ENCODE measurements at regions not wholly inside any gene's neighbourhood (a gene's known extent, or its start where the extent isn't known, plus 50 kb on each side); places are given as distances from the start of the nearest gene placed in this dataset.

DNA sequence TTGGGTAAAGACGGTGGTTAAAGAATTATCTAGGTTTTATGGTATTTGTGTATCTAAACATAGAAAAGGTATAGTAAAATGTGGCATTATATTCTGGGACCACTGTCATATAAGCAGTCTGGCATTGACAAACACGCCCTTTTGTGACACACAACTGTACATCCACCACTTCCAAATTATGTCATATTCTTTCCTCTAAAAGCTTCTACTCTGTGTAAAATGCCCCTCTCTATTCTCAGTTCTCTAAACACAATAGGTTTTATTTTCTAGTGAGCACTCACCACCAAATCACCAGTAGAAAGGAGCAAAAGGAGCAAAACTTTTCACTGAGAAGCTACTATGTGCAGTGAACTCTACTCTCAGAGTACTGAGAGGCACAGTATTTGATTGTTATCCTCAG is 88.1 kb upstream of the PIEZO2 start:
- Histone ChIP-seq H3K4me2 (ENCODE audit: low read length) (no peak overlapping the region), H3K9me3 (ENCODE audit: insufficient read depth, low read length) (no peaks in the 10 kb centered on the region), H3K36me3 (replicated peaks; ENCODE audit: low read depth, low read length) (no peaks in the 10 kb centered on the region)

DNA sequence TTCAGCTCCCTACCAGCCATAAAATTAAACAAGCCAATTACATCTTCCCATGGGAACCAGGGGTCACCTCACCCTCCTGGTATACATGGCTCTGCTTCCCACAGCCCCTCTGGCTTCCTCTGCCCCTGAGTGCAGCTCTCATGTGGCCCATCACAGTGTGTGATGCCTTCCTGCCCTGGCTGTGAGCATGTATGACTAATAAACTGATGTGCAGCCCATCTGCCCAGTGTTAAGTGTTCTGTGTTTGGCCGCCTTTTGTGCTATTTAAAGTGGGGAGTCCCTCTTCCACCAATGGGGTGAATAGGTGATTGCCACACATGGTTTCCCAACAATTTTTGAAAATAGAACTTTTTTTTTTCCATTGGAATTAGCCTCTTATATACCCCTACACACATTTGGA is 87.7 kb upstream of the PIEZO2 start:
- no peak overlapping the region for H3K27ac ChIP-seq (ENCODE audit: low read length)
- no peak overlapping the region for H3K4me2 ChIP-seq (ENCODE audit: low read length)
- no peaks in the 10 kb centered on the region for H3K9me3 ChIP-seq (ENCODE audit: insufficient read depth, low read length)
- H3K4me1 ChIP-seq (ENCODE audit: low read length), result no peaks in the 10 kb centered on the region
- no peaks in the 10 kb centered on the region for H4K20me1 ChIP-seq (ENCODE audit: insufficient read depth, low read length)
- no peak overlapping the region for H3K9ac ChIP-seq (ENCODE audit: low read length)
- TF ChIP-seq, protein P1, sequence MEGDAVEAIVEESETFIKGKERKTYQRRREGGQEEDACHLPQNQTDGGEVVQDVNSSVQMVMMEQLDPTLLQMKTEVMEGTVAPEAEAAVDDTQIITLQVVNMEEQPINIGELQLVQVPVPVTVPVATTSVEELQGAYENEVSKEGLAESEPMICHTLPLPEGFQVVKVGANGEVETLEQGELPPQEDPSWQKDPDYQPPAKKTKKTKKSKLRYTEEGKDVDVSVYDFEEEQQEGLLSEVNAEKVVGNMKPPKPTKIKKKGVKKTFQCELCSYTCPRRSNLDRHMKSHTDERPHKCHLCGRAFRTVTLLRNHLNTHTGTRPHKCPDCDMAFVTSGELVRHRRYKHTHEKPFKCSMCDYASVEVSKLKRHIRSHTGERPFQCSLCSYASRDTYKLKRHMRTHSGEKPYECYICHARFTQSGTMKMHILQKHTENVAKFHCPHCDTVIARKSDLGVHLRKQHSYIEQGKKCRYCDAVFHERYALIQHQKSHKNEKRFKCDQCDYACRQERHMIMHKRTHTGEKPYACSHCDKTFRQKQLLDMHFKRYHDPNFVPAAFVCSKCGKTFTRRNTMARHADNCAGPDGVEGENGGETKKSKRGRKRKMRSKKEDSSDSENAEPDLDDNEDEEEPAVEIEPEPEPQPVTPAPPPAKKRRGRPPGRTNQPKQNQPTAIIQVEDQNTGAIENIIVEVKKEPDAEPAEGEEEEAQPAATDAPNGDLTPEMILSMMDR (IDR thresholded peaks at IDR 0.05; ENCODE audit: low read depth, low read length), result no peak
- no peak for TF ChIP-seq EZH2phosphoT487 (IDR thresholded peaks at IDR 0.05; ENCODE audit: low read depth)
- H2AFZ ChIP-seq (ENCODE audit: low read depth, low read length), result no peak overlapping the region
- H3K79me2 ChIP-seq (ENCODE audit: low read length), result no peaks in the 10 kb centered on the region
- no peak overlapping the region for H3K4me3 ChIP-seq (ENCODE audit: low read length)
- no peaks in the 10 kb centered on the region for H3K27me3 ChIP-seq (ENCODE audit: low read depth, low read length)
- no peaks in the 10 kb centered on the region for H3K36me3 ChIP-seq (replicated peaks; ENCODE audit: low read depth, low read length)

More for the DNA sequence above, 88.1 kb upstream of the PIEZO2 start:
- TF ChIP-seq, protein P1 (IDR thresholded peaks at IDR 0.05; ENCODE audit: low read depth, low read length), result no peak
- TF ChIP-seq EZH2phosphoT487 (IDR thresholded peaks at IDR 0.05; ENCODE audit: low read depth), result no peak
- Histone ChIP-seq H4K20me1 (ENCODE audit: insufficient read depth, low read length) (no peaks in the 10 kb centered on the region), H3K27ac (ENCODE audit: low read length) (no peak overlapping the region), H3K27me3 (ENCODE audit: low read depth, low read length) (no peaks in the 10 kb centered on the region), H3K4me1 (ENCODE audit: low read length) (no peaks in the 10 kb centered on the region), H3K79me2 (ENCODE audit: low read length) (no peaks in the 10 kb centered on the region), H2AFZ (ENCODE audit: low read depth, low read length) (no peak overlapping the region), H3K4me3 (ENCODE audit: low read length) (no peak overlapping the region), H3K9ac (ENCODE audit: low read length) (no peak overlapping the region)

DNA sequence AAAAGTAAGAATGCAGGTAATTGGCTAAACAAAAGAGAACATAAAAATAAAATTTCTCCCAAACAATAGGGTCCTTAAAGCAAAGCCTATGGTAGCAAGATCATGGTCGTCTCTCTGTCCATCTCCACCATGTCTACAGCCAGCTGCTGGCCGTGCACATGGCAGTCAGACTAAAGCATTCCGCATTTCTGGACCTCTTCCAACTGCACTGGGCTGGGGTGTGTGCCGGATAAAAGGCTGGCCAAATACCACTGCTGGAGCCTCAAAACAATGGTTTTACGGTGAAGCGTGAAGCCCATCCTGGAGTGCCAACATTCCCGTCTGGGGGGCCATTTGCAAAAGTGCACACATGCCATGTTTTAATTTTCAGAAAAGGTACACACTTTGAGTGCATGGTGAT is 74.8 kb upstream of the PIEZO2 start:
- Histone ChIP-seq H3K9ac (ENCODE audit: low read length) (no peak overlapping the region), H3K36me3 (replicated peaks; ENCODE audit: low read depth, low read length) (no peaks in the 10 kb centered on the region), H3K27me3 (ENCODE audit: low read depth, low read length) (no peaks in the 10 kb centered on the region; the same call in 1 of the 2 replicates), H3K4me1 (ENCODE audit: low read length) (no peaks in the 10 kb centered on the region), H3K27ac (ENCODE audit: low read length) (no peak overlapping the region), H3K79me2 (ENCODE audit: low read length) (no peaks in the 10 kb centered on the region), H3K4me2 (ENCODE audit: low read length) (no peak overlapping the region), H3K4me3 (ENCODE audit: low read length) (no peak overlapping the region), H2AFZ (ENCODE audit: low read depth, low read length) (no peak overlapping the region), H3K9me3 (ENCODE audit: insufficient read depth, low read length) (no peaks in the 10 kb centered on the region), H4K20me1 (ENCODE audit: insufficient read depth, low read length) (no peaks in the 10 kb centered on the region)
- TF ChIP-seq, protein P1 (IDR thresholded peaks at IDR 0.05; ENCODE audit: low read depth, low read length), result no peak

DNA sequence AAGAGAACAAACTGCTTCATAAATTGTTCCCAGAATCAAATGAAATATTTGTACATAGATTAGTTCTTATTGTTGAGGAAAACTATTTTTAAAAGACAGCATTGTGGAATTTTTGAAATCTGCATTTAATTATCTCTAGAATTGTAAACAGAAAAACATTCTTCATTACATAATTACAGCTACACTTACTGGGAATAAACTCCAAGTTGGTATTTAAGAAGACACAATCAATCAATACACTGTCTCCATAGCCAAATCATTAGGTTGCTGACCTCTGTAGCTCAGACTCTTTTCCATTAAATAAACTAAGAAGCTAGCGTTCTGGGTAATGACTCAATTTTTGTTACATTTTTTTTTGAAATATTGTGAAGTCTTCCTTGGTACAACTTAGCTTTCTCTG is 70.2 kb upstream of the PIEZO2 start:
- no peaks in the 10 kb centered on the region; the same call in 1 of the 2 replicates for H3K27me3 ChIP-seq (ENCODE audit: low read depth, low read length)
- H2AFZ ChIP-seq (ENCODE audit: low read depth, low read length), result no peak overlapping the region
- H3K79me2 ChIP-seq (ENCODE audit: low read length), result no peaks in the 10 kb centered on the region
- no peaks in the 10 kb centered on the region for H3K36me3 ChIP-seq (replicated peaks; ENCODE audit: low read depth, low read length)
- H3K9me3 ChIP-seq (ENCODE audit: insufficient read depth, low read length), result no peaks in the 10 kb centered on the region
- H4K20me1 ChIP-seq (ENCODE audit: insufficient read depth, low read length), result no peaks in the 10 kb centered on the region
- H3K9ac ChIP-seq (ENCODE audit: low read length), result no peak overlapping the region
- H3K27ac ChIP-seq (ENCODE audit: low read length), result no peak overlapping the region
- H3K4me2 ChIP-seq (ENCODE audit: low read length), result no peak overlapping the region
- no peaks in the 10 kb centered on the region for H3K4me1 ChIP-seq (ENCODE audit: low read length)
- no peak overlapping the region for H3K4me3 ChIP-seq (ENCODE audit: low read length)
- TF ChIP-seq EZH2phosphoT487 (IDR thresholded peaks at IDR 0.05; ENCODE audit: low read depth), result no peak
- TF ChIP-seq, protein P1 (IDR thresholded peaks at IDR 0.05; ENCODE audit: low read depth, low read length), result no peak

All from OCI-LY3 (cell line).